ENCODE measurements at regions not wholly inside any gene's neighbourhood (a gene's known extent, or its start where the extent isn't known, plus 50 kb on each side); places are given as distances from the start of the nearest gene placed in this dataset.

GRCh38 chr9:118883411-118883810 lies 485.8 kb downstream of the BRINP1 start:
- TF ChIP-seq CTCF (IDR thresholded peaks at IDR 0.05; ENCODE audit: poor library complexity, severe bottlenecking): no peak
- no peak for TF ChIP-seq EP300 (conservative IDR thresholded peaks at IDR 0.05; ENCODE audit: poor library complexity, severe bottlenecking)
- TF ChIP-seq REST (IDR thresholded peaks at IDR 0.05; ENCODE audit: borderline replicate concordance): no peak
- no peak for TF ChIP-seq POLR2AphosphoS5 (IDR thresholded peaks at IDR 0.05)
- TF ChIP-seq EZH2 (IDR thresholded peaks at IDR 0.05; ENCODE audit: borderline replicate concordance, insufficient read depth, low read length, poor library complexity, severe bottlenecking): no peak
- no peak for TF ChIP-seq MXI1 (conservative IDR thresholded peaks at IDR 0.05; ENCODE audit: poor library complexity, severe bottlenecking)

Data from neural cell (in vitro differentiated cells).